Frontal cortex (tissue), 3 donors: ENCODE measurements at regions not wholly inside any gene's neighbourhood (a gene's known extent, or its start where the extent isn't known, plus 50 kb on each side); places are given as distances from the start of the nearest gene placed in this dataset.

Experiments used
- DNase-seq, 2 donors: peaks; one replicate each; pipeline ENCODE4 v3.0.0; 2012; ENCODE audit warnings: low spot score in 2 of 2
- FAIRE-seq: peaks from 2 replicates; lab custom pipeline; 2012; peaks lifted over from hg19 to GRCh38; lab: Jason Lieb, UNC
- donor health status: control.
- donor health status: control.
- donor health status: control.

DNA sequence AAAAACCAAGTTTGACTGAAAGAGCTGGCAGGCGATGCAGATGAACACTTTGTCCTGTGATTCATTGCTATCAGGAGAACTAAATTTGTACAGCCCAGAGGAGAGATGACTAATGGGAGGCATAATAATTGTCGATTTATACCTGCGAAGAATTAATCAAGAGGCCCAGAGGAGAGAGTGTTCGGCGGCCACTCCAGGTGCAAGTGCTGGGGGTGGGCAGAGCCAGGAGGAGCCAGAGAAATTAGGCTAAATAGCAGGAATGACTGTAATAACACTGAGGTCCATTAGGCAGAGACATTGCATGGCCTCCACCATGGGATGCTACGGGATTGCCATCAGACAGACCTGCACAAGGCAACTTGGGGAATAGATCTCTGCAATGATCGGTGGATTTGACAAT lies 107.7 kb upstream of the UQCRFS1 start:
- DNase-seq (no peak), FAIRE-seq (no peak)

DNA sequence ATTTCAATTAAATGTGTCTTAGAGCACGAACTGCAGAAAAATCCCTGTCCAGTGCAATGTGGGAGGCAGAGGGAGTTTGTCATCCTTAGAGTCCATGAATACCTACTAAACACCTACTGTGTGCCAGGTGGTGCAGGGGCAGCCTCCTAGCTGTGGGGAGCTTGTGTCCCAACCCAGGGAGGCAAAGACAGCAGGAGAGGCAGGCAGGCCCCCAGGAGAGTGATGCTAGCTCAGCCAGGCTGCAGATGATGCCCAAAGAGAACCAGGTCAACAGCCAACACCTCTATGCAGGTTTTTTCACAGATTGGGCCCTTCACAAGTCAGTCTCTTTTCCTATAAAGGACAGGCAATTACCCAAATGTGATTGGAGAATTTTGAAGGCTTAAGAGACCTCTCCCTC lies 108.2 kb upstream of the UQCRFS1 start:
- DNase-seq (no peak), FAIRE-seq (no peak)

DNA sequence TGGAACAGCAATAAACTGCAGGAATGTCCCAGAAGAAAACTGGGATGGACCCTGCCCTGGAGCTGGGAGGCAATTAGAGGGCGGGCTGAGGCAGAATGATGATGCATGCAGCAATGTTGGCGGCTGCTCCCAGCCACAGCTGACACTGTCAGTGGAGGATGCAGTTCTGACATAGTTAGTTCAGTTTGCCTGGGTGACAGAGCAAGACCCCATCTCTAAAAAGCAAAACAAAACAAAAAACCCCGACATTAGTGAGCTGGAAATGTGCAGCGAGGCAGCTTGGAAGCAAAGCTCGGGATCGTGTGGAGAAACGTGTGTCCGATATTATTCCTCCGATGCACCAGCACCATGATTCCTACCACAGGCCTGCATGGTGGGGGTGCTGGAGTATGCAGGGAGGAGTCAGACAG lies 110.1 kb upstream of the UQCRFS1 start:
- no peak for DNase-seq
- no peak for FAIRE-seq

DNA sequence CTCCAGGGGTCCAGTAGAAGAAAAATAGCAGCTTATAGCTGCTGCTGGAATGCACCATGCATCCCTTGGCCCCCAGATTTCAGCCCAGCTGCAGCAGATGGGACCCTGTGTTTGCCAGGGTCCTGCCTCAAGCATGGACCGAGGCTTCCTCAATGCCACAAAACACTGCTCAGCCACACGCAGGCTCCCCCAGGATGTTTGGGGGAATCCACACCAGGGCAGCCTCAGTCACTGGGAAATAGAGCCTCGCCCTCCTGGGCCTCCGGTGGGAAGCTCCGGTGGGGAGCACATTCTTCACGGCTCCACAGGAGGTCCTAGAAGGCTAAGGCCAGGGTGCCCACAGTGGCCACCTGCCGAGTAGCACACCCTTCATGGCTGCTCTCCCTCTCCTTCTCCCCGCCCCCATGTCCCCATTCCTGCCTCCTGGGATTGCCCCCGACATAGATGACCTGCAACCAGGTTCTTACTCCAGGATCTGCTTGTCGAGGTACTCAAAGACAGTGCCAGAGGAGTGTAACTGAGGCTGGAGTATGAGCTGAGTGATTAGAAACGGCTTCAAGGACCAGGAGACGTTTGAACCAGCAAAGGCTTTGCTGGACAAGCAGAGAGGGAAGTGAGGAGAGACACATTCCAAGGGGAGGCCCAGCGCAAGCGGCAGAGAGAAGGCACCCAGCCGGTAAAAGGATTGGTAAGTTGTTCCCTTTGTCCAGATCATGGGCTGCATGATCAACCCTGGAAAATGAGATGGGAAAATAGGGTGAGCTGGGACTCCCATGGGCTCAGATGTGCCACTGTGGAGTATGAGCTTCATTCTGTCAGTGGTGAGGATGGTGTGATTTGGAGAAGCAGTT lies 110.7 kb upstream of the UQCRFS1 start:
- no peak for FAIRE-seq
- DNase-seq = no peak

DNA sequence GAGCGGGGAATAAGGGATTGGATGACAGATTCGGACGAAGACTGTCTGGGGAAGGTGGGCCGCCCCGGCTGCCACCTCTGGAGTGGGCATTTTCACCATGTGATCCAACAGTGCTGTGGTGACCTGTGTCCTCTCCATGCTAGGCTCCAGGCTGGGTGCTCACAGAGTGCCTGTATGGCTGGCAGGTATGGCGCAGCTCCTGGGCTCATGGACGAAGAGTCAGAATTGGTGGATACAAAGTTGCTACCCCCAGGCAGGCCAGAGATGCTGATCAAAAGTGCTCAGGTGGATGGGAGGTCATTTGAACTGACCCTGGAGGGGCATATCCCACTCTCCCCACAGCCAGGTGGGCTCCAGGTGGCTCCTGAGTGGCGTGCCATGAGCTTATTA lies 111.3 kb upstream of the UQCRFS1 start:
- FAIRE-seq (no peak), DNase-seq (no peak)

DNA sequence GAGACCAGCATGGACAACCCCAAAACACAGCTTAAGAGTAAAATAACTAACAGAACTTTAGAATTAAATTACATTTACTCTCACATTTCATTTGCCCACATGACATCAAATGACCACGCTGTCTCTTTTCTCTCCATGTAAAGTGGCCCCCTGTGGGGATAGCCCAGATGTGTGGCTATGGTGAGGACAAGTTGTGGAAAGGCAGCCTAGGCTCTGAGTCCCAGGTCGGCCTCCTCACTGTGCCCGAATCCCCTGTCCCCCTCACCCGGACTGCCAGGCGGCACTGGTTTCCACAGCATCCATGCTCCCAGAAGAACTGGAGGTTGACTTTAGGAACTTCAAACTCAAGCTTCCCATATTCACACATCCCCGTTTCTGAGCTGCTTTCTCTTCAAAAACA lies 111.8 kb upstream of the UQCRFS1 start:
- FAIRE-seq = no peak
- no peak for DNase-seq

DNA sequence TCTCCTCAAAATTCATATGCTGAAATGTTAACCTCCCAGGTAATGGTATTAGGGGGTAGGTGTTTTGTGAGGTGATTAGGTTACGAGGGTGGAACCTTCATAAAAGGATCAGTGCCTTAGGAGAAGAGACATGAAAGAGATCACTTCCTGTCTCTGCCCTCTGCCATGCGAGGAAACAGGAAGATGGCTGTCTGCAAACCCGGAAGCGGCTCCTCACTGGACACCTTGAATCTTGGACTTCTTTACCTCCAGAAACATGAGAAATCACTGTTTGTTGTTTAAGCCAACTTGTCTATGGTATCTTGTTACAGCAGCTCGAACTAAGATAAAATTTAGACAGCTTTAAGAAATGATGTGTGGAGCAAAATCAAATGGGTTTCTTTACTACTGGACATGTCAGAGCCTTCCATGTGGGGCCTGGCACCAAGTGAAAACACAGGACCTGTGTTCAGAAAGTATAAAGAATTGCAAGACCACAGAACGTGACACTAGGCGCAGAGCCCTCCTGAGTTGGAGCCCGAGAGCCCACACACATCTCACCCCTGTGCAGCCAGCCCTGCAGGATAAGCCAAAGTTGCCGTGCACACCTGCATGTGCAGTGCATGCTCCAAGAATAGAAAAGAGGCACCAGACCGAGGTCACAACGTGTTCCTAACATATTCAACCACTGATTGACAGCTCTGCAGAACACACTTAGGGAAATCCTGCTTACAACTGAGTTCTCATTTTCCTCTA lies 112.5 kb upstream of the UQCRFS1 start:
- FAIRE-seq (no peak), DNase-seq (no peak)

DNA sequence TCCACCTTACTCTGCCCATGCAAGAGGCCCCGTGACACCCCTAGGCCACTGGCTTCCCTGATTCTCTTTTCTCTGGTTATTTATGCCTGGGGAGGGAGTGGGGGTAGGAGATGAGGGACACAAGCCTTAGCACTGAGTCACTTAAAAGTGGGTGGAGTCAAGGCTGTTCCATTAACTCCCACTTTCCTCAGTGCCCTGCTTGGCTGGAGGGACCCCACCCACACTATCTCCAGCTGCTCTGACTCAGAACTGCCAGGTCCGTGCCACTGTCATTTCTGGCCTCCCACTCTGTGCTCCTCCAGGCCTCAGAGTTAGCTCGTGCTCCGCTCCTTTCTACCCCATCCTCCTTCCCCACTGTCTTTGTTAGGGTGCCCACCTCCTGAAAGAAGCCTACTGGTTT lies 113.4 kb upstream of the UQCRFS1 start:
- FAIRE-seq = no peak
- no peak for DNase-seq

DNA sequence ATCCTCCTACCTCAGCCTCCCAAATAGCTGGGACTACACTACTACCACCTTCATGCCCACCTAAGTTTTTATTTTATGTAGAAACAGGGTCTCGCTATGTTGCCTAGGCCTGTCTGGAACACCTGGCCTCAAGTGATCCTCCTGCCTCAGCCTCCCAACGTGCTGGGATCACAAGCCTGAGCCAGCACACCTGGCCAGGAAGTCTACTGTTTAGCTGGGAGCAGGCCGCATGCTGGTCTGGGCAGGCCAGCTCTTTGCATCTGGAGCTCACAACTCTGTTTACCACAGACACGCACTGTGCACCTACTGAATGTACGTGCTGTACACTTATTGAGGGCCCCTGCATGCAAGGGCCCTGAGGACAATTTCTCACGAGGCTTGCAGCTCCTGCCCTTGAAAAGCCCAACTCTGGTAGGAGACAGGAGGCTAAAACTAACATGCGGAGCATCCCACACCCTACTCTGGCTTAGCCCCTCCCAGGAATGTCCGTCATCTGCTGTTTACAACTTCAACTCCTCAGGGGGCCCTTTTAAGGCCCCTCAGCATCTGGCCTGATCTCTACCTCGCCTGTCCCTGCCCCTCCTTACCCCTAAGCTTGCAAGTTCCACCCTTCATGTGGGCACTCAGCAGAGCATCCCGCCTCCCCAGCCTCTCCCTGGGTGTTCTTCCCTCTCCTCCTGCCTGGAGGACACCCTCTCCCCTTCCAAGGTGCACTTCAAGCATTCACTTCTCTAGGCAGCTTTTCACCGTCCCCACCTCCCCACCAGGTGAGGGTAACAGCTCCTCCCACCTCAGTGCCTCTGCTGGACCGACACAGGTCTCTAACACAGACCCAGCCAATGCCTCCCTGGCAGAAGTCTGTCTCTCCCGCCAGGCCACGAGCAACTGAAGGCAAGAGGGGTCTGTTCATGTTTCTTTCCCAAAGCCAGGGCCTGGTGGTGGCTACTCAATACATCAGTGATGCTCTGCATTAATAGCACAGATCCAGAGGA lies 114.2 kb upstream of the UQCRFS1 start:
- DNase-seq (no peak), FAIRE-seq (no peak)

DNA sequence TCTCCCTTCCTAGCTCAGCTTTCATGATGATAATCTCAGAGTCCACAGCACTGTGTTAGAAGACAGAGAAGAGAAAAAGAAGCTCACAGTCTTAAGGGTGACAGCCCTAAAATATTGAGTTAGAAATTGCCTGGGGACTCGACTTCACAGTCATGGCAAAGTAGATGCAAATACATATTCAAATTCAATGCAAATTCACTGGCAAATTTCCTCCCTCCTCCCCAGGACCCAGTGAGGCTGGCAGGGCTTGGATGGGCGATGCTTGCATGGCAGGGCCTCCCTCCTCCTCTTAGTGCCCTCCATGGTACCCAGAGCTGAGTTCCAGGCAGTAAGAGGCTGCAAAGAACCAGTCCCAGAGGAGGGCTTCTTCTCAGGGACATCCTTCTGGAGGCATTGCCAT lies 115.6 kb upstream of the UQCRFS1 start:
- FAIRE-seq (no peak), DNase-seq (no peak)

DNA sequence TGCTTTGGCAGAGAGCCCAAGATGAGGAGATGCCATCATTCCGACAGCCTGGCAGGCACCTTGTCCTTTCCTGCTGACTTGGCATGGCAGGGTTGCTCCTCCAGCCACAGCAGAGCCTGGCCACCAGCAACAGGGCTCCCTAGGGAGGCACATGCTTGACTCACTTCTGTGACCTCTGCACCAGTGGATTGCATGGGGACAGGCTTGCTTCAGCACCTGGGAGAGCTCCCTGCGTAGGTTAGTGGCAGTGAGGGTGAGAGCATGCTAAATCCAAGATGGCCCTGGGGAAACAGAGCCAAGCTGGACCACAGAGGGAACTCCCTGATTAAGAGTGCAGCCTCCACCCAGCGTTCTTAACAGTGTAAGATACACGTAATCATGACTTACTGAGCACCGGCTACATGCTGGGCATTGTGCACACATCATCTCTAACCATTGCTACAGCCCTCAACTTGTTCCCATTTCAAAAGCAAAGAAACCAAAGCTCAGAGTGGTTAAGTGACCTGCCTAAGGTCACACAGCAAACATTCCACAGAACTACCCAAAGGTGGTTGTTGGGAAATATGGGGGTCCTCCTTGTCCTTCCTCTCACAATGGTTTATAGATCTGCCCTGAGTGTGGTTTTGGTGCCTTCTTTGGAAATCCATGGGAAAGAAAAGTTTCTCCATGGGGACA lies 116.6 kb upstream of the UQCRFS1 start:
- FAIRE-seq (no peak), DNase-seq (no peak)

DNA sequence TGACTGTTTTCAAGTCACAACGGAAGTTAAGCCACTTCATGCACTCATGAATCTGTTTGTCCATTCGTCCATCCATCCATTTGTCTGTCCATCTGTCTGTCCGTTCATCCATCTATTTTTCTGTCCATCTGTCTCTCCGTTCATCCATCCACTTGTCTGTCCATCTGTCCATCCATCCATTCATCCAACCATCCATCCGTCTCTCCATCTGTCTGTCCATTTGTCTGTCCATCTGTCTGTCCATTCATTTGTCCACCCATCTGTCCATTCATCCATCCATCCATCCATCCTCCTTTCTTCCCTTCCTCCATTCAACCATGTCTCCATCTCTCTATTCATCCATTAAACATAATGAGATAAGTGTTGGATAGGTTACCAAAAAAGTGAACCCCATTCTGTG lies 123.5 kb upstream of the UQCRFS1 start:
- no peak for DNase-seq
- FAIRE-seq = no peak

DNA sequence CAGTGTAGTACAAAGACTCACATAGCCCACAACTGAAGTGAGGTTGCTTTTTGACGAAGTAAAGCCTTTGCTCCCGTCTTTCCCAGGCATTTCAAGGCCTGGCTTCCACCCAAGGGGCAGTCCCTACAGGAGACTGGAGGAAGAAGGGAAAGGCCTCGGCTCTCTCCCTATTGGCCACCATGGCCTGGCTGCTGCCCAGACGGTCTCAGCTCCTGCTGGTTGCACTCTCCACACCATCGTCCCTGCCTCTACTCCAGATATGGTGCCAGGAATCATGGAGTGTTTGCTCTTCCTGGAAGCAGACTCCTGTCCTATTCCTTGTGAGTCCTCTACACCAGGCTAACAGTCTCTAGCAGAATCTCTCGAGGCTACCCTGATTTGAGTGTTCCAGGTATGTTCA lies 124.1 kb upstream of the UQCRFS1 start:
- DNase-seq (no peak), FAIRE-seq (no peak)

DNA sequence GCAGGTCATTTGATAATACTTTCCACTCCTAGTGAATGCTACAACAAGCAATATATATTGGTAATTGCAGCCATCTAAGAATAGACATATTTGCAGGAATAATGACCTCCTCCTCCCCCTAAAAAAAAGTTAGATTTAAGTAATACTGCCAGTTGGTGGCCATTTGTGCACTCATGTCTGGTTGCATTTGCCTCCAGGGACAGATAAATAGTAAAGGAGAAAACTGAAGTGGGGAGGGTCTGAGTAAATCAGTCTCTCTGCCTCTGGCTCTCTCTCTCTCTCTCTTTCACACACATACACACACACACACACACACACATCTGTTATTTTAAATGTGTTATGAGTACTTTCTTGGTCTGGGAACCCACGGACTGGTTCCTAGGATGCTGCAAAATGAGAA lies 125.5 kb upstream of the UQCRFS1 start:
- FAIRE-seq (no peak), DNase-seq (no peak)

DNA sequence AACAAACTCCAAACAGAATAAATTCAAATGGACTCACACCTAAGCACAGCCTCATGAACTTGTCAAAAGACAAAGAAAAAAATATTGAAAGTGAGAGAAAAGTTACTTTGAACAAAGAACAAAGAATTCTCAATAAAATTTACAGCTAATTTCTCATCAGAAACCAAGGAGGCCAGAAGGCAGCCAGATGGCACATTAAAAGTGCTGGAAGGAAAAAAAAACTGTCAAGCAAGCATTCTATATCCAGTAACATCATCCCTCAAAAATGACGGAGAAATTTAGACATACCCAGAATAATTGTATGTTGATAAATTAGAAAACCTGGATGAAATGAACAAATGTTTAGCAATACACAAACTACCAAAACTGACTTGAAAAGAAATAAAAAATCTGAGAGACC lies 129.8 kb upstream of the UQCRFS1 start:
- FAIRE-seq = no peak

DNA sequence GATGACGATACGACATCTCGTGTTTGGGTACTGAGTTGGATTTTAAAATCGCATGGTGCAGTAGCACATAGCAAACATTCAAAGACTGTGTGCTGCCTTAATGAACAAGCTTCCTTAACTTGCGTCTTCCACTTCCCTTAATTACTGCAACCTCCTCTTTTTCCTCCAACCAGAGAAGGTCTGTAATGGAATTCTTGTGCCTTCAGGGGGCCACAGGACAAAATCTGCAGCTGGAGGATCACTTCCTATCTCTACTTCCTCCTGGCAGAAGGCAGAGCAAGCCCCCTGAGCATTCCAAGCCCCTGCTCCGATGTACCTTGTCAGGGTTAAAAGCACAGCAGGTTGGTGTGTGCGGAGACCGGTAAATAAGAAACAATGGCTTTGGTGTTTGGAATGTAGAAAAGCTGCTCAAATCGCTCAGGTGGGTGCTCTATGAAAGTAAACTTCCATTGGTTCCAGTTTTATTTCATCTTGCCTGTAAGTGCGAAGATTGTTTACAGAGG lies 151.3 kb upstream of the UQCRFS1 start:
- FAIRE-seq (no peak), DNase-seq (no peak)

More for the DNA sequence above, 129.8 kb upstream of the UQCRFS1 start:
- no peak for DNase-seq

DNA sequence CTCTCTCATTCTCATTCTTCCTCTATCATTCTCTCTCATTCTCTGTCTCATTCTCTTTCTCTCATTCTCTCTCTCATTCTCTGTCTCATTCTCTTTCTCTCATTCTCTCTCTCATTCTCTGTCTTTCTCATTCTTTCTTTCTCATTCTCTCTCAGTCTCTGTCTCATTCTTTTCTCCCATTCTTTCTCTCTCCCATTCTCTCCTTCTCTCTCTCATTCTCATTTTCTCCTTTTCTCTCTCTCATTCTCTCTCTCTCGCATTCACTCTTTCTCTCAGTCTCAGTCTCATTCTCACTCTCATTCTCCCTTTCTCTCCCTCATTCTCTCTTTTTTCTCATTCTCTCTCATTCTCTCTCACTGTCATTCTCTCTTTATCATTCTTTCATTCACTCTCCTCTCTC lies 152.0 kb upstream of the UQCRFS1 start:
- no peak for FAIRE-seq
- DNase-seq = no peak

DNA sequence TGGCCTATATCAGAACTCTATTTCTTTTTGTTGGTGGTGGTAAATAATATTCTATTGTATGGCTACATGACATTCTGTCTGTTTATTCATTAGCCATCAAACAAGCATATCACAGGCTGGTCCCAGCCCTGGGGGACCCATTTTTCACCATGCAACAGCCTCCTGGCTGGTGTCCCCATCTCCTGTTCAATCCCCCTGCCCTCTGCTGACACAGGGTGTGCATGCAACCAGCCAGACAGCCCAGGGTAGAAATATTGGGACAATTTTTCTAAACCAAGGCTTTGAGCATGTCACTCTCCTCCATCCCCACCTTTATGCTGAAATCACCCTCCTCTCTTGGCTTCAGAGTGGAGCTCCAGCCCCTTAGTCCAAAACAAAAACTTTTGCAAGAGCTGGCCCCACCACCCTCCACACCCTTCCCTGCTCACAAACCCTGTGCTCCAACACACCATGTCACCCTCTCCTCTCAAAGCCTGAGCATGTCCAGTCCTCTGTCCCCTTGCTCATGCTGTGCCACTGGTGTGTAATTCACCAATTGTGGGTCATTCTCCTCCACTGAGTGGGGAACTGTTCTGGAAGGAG lies 153.0 kb upstream of the UQCRFS1 start:
- no peak for FAIRE-seq

DNA sequence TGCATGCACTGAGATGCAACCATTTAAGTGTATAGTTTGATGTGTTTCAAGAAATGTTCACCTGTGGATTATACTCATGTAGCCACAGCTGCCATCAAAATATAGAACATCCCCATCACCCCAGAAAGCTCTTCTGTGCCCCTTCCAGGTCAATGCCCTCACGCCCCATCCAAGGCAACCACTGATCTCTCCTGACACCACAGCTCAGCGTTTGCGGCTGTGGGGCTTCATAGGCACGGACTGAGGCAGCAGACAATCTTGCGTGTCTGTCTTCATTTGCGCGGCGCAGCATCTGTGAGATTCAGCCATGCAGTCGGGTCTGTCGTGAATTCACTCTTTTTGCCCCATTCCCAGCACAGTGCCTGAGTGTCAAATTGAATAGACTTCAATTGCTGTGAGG lies 153.8 kb upstream of the UQCRFS1 start:
- DNase-seq (no peak), FAIRE-seq (no peak)

More for the DNA sequence above, 153.0 kb upstream of the UQCRFS1 start:
- DNase-seq = no peak
